GDM1 (cell line): ENCODE measurements at regions not wholly inside any gene's neighbourhood (a gene's known extent, or its start where the extent isn't known, plus 50 kb on each side); places are given as distances from the start of the nearest gene placed in this dataset.

Experiments used
- DNase-seq: peaks from one replicate; lab custom pipeline; 2025; lab: John Stamatoyannopoulos, UW

DNA sequence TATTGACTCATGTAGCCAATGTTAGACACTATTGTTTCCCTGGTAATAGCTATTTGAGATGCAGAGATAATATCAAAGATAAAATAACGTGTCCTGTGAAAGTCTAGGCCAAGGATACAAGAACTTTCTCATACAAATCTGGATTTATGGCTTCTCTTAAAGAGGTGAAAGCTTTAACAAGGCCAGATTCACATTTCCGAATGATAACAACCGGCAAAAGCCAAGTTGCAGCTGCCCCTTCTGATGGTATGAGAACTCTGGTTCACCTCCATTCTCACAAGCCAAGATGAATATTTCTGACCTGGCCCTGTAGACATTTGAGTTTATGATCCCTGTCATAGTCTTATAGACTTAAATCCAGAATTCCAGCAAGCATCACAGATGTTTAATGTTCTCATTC, 230.4 kb upstream of the ZC3H12C start:
- no peak for DNase-seq

DNA sequence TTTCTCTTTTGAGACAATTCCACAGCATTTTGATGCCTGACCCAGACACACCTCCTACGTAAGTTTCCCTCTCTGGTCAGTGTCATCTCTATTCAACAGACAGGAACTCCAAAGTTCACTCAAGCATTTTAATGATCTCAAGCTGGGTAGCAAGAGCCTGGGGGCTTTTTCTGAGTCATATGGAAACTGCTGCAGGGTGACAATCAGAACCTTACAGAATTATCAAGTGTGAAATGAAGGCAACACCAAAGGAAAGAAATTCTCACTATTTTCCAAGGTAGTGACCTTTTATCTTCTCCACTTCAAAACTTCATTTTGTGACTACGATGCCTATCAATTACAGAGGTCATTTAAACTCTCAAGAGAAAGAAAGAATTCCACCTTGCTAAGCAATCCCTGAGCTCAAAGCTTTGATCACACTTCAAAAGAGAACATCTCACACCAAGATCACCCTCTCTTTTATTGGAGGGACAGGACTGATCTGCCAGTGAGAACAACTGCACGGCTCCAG, 229.0 kb upstream of the ZC3H12C start:
- DNase-seq: no peak

GRCh38 chr11:109864834-109865547, 228.2 kb upstream of the ZC3H12C start:
- no peak for DNase-seq

GRCh38 chr11:109865548-109866186, 227.5 kb upstream of the ZC3H12C start:
- DNase-seq: peak; percentile 10

DNA sequence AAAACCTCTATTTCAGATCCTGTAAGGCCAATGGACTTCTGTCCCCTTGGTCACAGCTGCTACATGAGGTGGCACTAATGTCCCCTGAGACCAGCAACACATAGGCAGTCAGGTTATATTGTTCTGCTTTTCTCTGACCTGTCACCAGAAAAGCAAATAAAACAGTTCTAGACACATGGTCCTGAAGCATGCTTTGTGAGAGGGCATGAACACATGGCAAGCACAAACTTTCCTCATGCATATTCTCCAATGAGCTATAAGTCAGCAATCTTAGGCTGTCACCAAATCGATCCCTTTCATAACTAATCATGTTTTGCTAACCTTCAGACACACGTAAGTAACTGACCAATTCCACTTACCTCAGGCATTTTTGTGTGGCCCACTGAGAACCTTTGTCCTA, 225.4 kb upstream of the ZC3H12C start:
- DNase-seq: no peak

DNA sequence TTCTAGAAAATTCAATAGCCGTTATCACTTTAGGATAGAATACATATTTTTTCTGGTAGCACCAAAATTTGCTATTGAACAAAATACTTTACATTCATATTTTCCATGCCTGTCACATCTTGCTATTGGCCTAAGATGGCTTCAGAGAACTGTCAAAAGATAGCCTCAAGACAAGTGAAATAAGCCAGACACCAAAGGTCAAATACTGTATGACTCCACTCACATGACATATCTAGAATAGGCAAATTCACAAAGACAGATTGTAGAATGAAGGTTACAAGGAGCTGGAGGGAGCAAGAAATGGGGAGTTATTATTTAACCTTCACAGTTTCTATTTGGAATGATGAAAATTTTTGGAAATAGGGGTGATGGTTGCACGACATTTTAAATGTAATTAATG, 223.7 kb upstream of the ZC3H12C start:
- no peak for DNase-seq

GRCh38 chr11:109870297-109870696, 222.9 kb upstream of the ZC3H12C start:
- no peak for DNase-seq

- DNase-seq: no peak
These were observed 216.1 kb upstream of the ZC3H12C start for GRCh38 chr11:109877043-109877442.

DNA sequence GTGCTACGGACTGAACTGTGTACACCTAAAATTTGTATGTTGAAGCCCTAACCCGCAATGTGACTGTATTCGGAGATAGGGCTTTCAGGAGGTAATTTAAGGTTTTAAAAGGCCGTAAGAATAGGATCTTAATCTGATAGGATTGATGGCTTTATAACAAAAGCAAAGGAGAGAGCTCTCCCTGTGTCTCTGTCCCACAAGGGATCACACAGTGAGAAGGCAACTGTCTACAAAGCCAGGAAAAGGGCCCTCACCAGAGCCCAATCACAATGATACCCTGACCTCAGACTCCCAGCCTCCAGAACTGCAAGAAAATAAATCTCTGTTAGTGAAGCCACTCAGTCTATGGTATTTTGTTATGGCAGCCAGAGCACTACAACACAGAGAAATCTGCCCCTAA, 208.7 kb upstream of the ZC3H12C start:
- DNase-seq: no peak

DNA sequence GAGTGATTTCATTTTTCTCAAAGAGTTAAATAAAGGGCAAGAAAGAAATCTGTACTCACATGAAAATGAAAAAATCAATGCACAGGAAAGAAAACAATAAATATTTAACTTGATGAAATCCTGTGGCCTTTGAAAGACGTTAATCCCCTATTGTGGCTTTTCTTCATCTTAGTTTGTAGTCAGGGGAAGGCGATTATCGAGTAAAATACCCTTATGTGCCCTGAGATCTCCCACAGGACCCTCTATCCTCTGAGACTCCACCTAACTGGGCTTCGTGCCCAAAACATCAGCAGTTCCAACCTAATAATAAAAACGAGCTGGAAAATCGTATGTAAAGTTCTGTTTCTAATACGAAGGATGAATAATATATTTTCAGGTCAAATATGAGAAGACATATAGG, 208.2 kb upstream of the ZC3H12C start:
- no peak for DNase-seq

- DNase-seq: no peak
These were observed 200.8 kb upstream of the ZC3H12C start for GRCh38 chr11:109892321-109892794.

- no peak for DNase-seq
These were observed 198.9 kb upstream of the ZC3H12C start for GRCh38 chr11:109894242-109894641.

DNA sequence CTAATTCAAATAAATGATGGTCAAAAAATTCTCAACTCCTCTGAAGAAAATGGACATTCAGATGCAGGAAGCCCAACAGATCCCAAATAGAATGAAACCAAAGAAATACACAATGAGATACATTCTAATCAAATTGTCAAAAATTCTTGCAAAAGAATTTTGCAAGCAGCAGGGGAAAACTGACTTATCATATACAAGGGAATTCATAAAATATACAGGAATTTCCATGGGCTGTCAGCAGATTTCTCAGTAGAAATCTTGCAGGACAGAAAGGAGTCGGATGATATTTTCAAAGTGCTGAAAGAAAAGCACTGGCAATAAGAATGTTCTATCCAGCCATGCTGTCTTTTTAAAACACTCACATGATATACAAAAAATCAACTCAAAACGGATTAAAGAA, 194.6 kb upstream of the ZC3H12C start:
- no peak for DNase-seq

DNA sequence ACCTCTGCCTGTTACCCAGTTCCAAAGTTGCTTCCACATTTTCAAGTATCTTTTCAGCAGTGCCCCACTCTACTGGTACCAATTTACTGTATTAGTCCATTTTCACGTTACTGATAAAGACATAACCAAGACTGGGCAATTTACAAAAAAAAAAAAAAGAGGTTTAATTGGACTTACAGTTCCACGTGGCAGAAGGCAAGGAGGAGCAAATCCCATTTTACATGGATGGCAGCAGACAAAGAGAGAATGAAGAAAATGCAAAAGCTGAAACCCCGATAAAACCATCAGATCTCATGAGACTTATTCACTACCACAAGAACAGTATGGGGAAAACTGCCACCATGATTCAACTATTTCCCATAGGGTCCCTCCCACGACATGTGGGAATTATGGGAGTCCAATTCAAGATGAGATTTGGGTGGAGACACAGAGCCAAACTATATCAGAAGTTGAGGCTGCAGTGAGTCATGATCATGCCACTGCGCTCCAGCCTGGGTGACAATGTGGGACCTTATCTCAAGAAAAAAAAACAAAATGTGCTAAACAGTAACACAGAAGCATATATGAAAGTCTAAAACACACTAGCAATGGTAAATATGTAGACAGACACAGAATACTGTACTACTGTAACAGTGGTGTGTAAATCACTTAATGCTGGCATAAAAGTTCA, 190.3 kb upstream of the ZC3H12C start:
- no peak for DNase-seq

- no peak for DNase-seq
These were observed 181.7 kb upstream of the ZC3H12C start for GRCh38 chr11:109911488-109911887.

- no peak for DNase-seq
These were observed 179.2 kb upstream of the ZC3H12C start for GRCh38 chr11:109914038-109914437.

DNA sequence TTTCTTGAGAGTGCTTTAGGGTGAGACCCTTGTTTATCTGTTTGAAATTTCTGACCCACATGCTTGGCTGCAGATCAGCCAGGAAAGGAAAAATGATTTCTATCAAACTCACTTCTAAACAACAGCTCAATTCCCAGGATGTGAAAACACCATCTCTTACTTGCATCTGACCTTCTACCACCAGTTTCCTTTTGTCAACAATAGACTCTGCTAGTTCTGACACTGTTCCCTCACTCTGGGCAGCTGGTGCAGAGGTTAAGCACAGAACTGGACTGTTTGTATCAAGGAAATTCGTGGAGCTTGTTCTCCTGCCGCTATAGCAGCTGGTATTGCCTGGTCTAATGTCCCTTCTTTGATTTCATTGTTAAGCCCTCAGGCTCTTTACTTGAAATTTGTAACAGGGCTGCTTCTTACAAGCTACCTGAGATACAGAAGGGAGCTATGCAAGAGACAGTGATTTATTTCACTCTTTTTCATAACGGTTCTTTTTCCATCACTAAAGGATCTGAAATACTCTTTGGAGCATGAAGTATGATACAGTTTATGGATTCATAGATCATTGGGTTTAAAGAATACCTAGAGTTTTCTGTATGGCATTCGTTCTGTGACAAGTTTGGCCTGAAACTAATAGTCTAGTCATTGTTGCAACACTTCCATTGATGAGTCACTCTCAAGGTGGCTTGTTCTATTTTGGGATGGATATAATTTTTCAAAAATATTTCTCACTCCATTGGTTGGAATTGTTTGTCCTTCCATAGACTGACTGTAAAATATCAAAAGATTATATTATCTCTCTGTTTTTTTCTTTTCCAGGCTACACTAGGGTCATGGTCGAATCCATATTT, 178.2 kb upstream of the ZC3H12C start:
- no peak for DNase-seq

- no peak for DNase-seq
These were observed 166.3 kb upstream of the ZC3H12C start for GRCh38 chr11:109926941-109927340.

DNA sequence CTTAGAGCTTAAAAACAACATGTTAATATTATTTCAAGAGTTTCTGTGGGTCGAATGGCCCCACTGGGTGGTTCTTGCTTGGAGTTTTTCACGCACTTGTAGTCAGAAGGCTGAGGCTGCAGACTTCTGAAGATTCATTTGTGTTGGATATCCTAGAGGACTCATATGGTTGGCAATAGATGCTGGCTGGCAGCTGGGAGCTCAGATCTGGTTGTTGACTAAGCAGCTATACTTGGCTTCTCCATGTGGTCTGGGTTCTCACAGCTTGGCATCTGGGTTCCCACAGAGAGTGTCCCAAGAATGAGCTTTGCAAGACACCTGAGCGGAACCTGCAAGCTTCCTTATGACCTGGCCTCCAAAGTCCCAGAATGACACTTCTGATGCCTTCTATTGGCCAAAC, 163.9 kb upstream of the ZC3H12C start:
- no peak for DNase-seq

DNA sequence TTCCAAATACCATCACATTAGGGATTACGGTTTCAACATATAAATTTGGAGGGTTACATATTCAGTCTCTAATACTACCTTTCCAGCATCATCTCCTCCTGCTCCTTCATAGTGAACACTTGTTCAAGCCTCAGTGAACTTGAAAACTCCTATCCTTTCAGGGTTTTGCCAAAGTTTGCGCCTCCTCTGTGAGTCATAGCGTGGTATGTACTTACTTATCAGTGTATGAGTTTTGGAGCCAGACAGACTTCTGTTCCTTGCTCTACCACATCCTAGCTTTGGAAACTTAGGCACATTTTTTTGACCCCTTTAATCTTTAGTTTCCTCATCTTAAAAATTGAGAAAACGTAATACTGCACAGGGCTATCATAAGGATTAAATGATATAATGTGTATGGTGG, 160.1 kb upstream of the ZC3H12C start:
- DNase-seq: no peak

GRCh38 chr11:109934151-109934550, 159.0 kb upstream of the ZC3H12C start:
- no peak for DNase-seq

DNA sequence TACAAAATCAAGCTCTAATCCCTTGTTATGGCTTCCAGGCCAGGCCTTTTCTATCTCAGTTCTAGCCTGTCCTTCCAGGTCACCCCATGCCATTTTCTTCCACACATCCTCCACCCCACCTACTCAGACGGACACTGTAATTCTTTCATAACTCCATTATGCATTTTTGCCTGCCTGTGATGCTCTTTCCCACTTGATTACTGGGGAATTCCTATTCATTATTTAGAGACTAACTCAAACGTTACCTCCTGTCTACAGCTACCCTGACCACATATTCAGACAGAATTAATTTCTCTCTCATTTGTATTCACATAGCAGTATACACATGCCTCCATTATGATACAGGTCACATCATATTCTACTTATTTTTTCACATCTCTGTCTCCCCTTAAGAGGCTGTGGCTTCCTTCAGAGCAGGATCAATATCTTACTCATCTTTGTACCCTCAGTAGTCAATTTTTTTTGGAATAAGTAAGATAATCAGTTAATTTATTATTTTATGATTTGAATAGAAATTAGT, 156.5 kb upstream of the ZC3H12C start:
- DNase-seq: no peak
